K562 (cell line): ENCODE measurements at regions not wholly inside any gene's neighbourhood (a gene's known extent, or its start where the extent isn't known, plus 50 kb on each side); places are given as distances from the start of the nearest gene placed in this dataset.

Experiments
- ATAC-seq: fragments of 200-7000 bp; cut with Tn5 transposase; 3 replicates; pipeline ENCODE4 v1.9.1; 2020; ENCODE audit warnings: moderate library complexity
- BruUV-seq: library from RNA; stranded (reverse); fragments of 400-500 nt; replicated peaks from 2 replicates; lab custom pipeline; 2021; lab: Mats Ljungman, UMichigan
- CTCF ChIA-PET: fragments of 300-600 bp; formaldehyde crosslinking; extraction: SDS; loops from one replicate; lab custom pipeline; 2021; ENCODE audit warnings: low intra/inter-chr PET ratio; lab: Yijun Ruan, JAX
- POLR2A ChIA-PET: fragments of 300-600, 350-650 bp; sonication (Branson Sonifier 250); formaldehyde crosslinking; extraction: SDS; loops from one replicate; lab custom pipeline; 2021; ENCODE audit warnings: antibody characterized with exemption, inconsistent platforms; lab: Yijun Ruan, JAX
- DNase-seq, 4 experiments: peaks; one replicate each; pipeline versions ENCODE4 v3.0.0 to v3.0.0-alpha.2; 2011 to 2018; ENCODE audit warnings: low spot score in 3 of 4, mixed read lengths in 3 of 4; ENCODE audit errors: extremely low read depth in 1 of 4
- FAIRE-seq: peaks from 2 replicates; lab custom pipeline; 2011; peaks lifted over from hg19 to GRCh38; lab: Jason Lieb, UNC
- H2AFZ ChIP-seq: 2 replicates; pipeline ENCODE4 v1.6.0; 2011; ENCODE audit warnings: low read depth, low read length, control low read depth, inconsistent platforms
- H3K27ac ChIP-seq: fragments of 200-600 bp; 3 replicates; pipeline ENCODE4 v1.8.0; 2011; ENCODE audit warnings: low read depth, mild to moderate bottlenecking, control low read depth, inconsistent platforms, low read length, moderate library complexity, mixed read lengths; ENCODE audit errors: extremely low read depth
- H3K27me3 ChIP-seq, 2 experiments: fragments of 300-600 bp in 1 of 2; 2 replicates in 1 of 2; 3 replicates in 1 of 2; pipeline versions ENCODE4 v1.6.0 to v1.8.0; 2011; ENCODE audit warnings: inconsistent platforms in 2 of 2, low read length in 2 of 2, mild to moderate bottlenecking in 1 of 2, mixed read lengths in 1 of 2, moderate library complexity in 1 of 2; ENCODE audit not compliant: control insufficient read depth in 2 of 2, insufficient read depth in 2 of 2
- H3K36me3 ChIP-seq: fragments of 300-600 bp; 3 replicates; pipeline ENCODE4 v1.8.0; 2011; ENCODE audit warnings: mild to moderate bottlenecking, low read length, inconsistent platforms; ENCODE audit not compliant: control insufficient read depth, insufficient read depth
- H3K4me1 ChIP-seq, 2 experiments: fragments of 200-600 bp in 1 of 2; replicated peaks in 1 of 2; 2 replicates in 1 of 2; 3 replicates in 1 of 2; pipeline versions ENCODE4 v1.5.1 to v1.8.0; 2011; ENCODE audit warnings: inconsistent platforms in 2 of 2, low read length in 2 of 2, mild to moderate bottlenecking in 1 of 2, mixed read lengths in 1 of 2, moderate library complexity in 1 of 2; ENCODE audit not compliant: control insufficient read depth in 2 of 2, insufficient read depth in 2 of 2
- H3K4me2 ChIP-seq: 2 replicates; pipeline ENCODE4 v1.6.1; 2011; ENCODE audit warnings: low read length, control low read depth, inconsistent platforms, mixed read lengths; ENCODE audit not compliant: insufficient read depth
- H3K4me3 ChIP-seq: fragments of 200-600 bp; sonication (generic), shearing (Covaris generic); 2 replicates; pipeline ENCODE4 v1.5.1; 2016; ENCODE audit warnings: control low read depth, inconsistent platforms
- H3K79me2 ChIP-seq: fragments of 200-600 bp; 3 replicates; pipeline ENCODE4 v1.8.0; 2011; ENCODE audit warnings: low read length, inconsistent platforms; ENCODE audit not compliant: control insufficient read depth, insufficient read depth
- H3K9ac ChIP-seq, 2 experiments: 2 replicates each; pipeline versions ENCODE4 v1.6.0 to v1.6.1; 2011; ENCODE audit warnings: low read depth in 2 of 2, low read length in 2 of 2, control low read depth in 1 of 2, inconsistent platforms in 1 of 2, mild to moderate bottlenecking in 1 of 2, mixed read lengths in 1 of 2; ENCODE audit not compliant: insufficient read depth in 1 of 2
- H3K9me1 ChIP-seq: one replicate; pipeline ENCODE4 v1.6.0; 2011; ENCODE audit warnings: inconsistent platforms, mild to moderate bottlenecking, low read length, moderate library complexity; ENCODE audit not compliant: control insufficient read depth, insufficient read depth
- H3K9me3 ChIP-seq: replicated peaks from 2 replicates; pipeline ENCODE4 v1.5.1; 2011; ENCODE audit warnings: low read depth, low read length, inconsistent platforms; ENCODE audit not compliant: control insufficient read depth, insufficient read depth
- H4K20me1 ChIP-seq: replicated peaks from 2 replicates; pipeline ENCODE4 v1.6.1; 2011; ENCODE audit warnings: low read length, inconsistent platforms, mixed read lengths; ENCODE audit not compliant: control insufficient read depth, insufficient read depth
- CBFA2T3 ChIP-seq: fragments of 450-650 bp; IDR thresholded peaks from 2 replicates; pipeline ENCODE4 v1.6.1; 2017
- CBX1 ChIP-seq: sonication (generic); IDR thresholded peaks from 2 replicates; pipeline ENCODE4 v1.6.1; 2016; ENCODE audit warnings: antibody characterized with exemption, low read depth, mild to moderate bottlenecking
- CHAMP1 ChIP-seq: fragments of 450-650 bp; IDR thresholded peaks from 2 replicates; pipeline ENCODE4 v1.6.1; 2016; ENCODE audit warnings: mild to moderate bottlenecking
- DEAF1 ChIP-seq: fragments of 450-650 bp; formaldehyde crosslinking; IDR thresholded peaks from 2 replicates; pipeline ENCODE4 v1.4.0; 2020; ENCODE audit warnings: mild to moderate bottlenecking, moderate library complexity
- EGR1 ChIP-seq: fragments of 450-650 bp; conservative IDR thresholded peaks from 2 replicates; pipeline ENCODE4 v1.6.1; 2017; ENCODE audit warnings: mild to moderate bottlenecking
- GATAD2A ChIP-seq: fragments of 450-650 bp; IDR thresholded peaks from 2 replicates; pipeline ENCODE4 v1.6.1; 2017
- MCM7 ChIP-seq, 2 experiments: fragments of 450-650 bp; IDR thresholded peaks; 2 replicates each; pipeline ENCODE4 v1.6.1; 2016 to 2018
- NCOR1 ChIP-seq: fragments of 450-650 bp; IDR thresholded peaks from 2 replicates; pipeline ENCODE4 v1.6.1; 2016; ENCODE audit warnings: mild to moderate bottlenecking, moderate library complexity
- NFIX ChIP-seq: fragments of 250-450 bp; sonication (Bioruptor Pico); IDR thresholded peaks from 2 replicates; pipeline ENCODE4 v1.4.0; 2020; ENCODE audit warnings: low read depth, mild to moderate bottlenecking, moderate library complexity
- NR3C1 ChIP-seq: sonication (generic); formaldehyde crosslinking; IDR thresholded peaks from 2 replicates; pipeline ENCODE4 v1.8.1; 2022; ENCODE audit warnings: missing genetic modification reagents
- PHTF2 ChIP-seq: fragments of 250-450 bp; sonication (Bioruptor Pico); IDR thresholded peaks from 2 replicates; pipeline ENCODE4 v1.5.0; 2021; ENCODE audit warnings: mild to moderate bottlenecking
- POLR3G ChIP-seq: IDR thresholded peaks from 2 replicates; pipeline ENCODE4 v1.6.1; 2011; ENCODE audit not compliant: insufficient read length, insufficient replicate concordance; ENCODE audit errors: extremely low read depth
- PTBP1 ChIP-seq: fragments of 200-400 bp; formaldehyde crosslinking; IDR thresholded peaks from 2 replicates; pipeline ENCODE4 v1.6.1; 2017; ENCODE audit warnings: low read depth, low read length
- ZHX1 ChIP-seq: fragments of 150-350 bp; conservative IDR thresholded peaks from 2 replicates; pipeline ENCODE4 v1.6.1; 2014; ENCODE audit warnings: low read length
- ZNF140 ChIP-seq: fragments of 250-450 bp; sonication (Bioruptor Pico); IDR thresholded peaks from 2 replicates; pipeline ENCODE4 v1.8.0; 2021; ENCODE audit warnings: moderate library complexity, mild to moderate bottlenecking, inconsistent platforms
- ZNF274 ChIP-seq: IDR thresholded peaks from 2 replicates; pipeline ENCODE4 v1.6.1; 2011; ENCODE audit warnings: low read depth, mild to moderate bottlenecking, low read length, moderate library complexity, borderline replicate concordance
- ZNF277 ChIP-seq: fragments of 250-450 bp; sonication (Bioruptor Pico); IDR thresholded peaks from 2 replicates; pipeline ENCODE4 v1.8.0; 2022; ENCODE audit warnings: inconsistent platforms, mild to moderate bottlenecking, moderate library complexity, borderline replicate concordance
- WGBS: fragments of 100-300 bp; shearing (Covaris generic); methylation state at CpG from one replicate; pipeline ENCODE4 v1.1.6; 2016; ENCODE audit warnings: low coverage, mixed read lengths; ENCODE audit not compliant: insufficient coverage; ENCODE audit errors: missing lambda C conversion rate; 5-methylcytosine and 5-hydroxymethylcytosine counted together
- in situ Hi-C: fragments of 300-500 bp; cut with MboI; formaldehyde crosslinking; loops from 4 replicates; pipeline ENCODE4 v1.15.0; 2018; ENCODE audit warnings: inconsistent platforms, mixed read lengths
- intact Hi-C: fragments of 100-400 bp; cut with micrococcal nuclease; formaldehyde crosslinking; loops from 2 replicates; pipeline ENCODE4 v1.14.2; 2022

- no peak for TF ChIP-seq NFIX (CRISPR knock-in tag)
- TF ChIP-seq EGR1: no peak
- TF ChIP-seq CHAMP1: no peak
- TF ChIP-seq GATAD2A: no peak
- no peak for TF ChIP-seq NR3C1 (CRISPR knock-in tag)
- TF ChIP-seq POLR3G: no peak
- no peak for TF ChIP-seq CBX1
- TF ChIP-seq ZNF274: no peak
- TF ChIP-seq, all 486 proteins: peak for 0
Observed at GRCh38 chr5:125485771-125486170, 739.3 kb upstream of the ZNF608 start (continued).

GRCh38 chr5:125486634-125487033 is 740.2 kb upstream of the ZNF608 start:
- H3K79me2 ChIP-seq: no peaks in the 10 kb centered on the region
- no peak overlapping the region for H3K4me2 ChIP-seq
- no TSS peak for BruUV-seq
- no peak overlapping the region for H3K4me3 ChIP-seq
- H3K9ac ChIP-seq: no peak overlapping the region
- intact Hi-C loops (no loop called here), in situ Hi-C loops (no loop called here)
- no peaks in the 10 kb centered on the region for H3K9me1 ChIP-seq
- H3K36me3 ChIP-seq: no peaks in the 10 kb centered on the region
- H3K4me1 ChIP-seq: no peaks in the 10 kb centered on the region
- no peak for DNase-seq
- H3K27ac ChIP-seq: no peak overlapping the region
- no peak for FAIRE-seq
- ATAC-seq: no peak
- no peaks in the 10 kb centered on the region for H3K9me3 ChIP-seq
- CTCF ChIA-PET: no interaction called here
- no peaks in the 10 kb centered on the region for H3K27me3 ChIP-seq
- POLR2A ChIA-PET: no interaction called here
- no peaks in the 10 kb centered on the region for H4K20me1 ChIP-seq
- no peak overlapping the region for H2AFZ ChIP-seq
- WGBS: 0% methylated on average over 2 of the region's 2 CpGs
- TF ChIP-seq ZHX1: no peak
- no peak for TF ChIP-seq ZNF277
- TF ChIP-seq NCOR1: no peak
- TF ChIP-seq PTBP1: no peak
- TF ChIP-seq PHTF2 (CRISPR knock-in tag): no peak
- TF ChIP-seq MCM7 (IDR thresholded peaks at IDR 0.05): no peak
- TF ChIP-seq ZNF140 (CRISPR knock-in tag): no peak
- no peak for TF ChIP-seq CBFA2T3
- TF ChIP-seq DEAF1: no peak
